ENCODE measurements at regions not wholly inside any gene's neighbourhood (a gene's known extent, or its start where the extent isn't known, plus 50 kb on each side); places are given as distances from the start of the nearest gene placed in this dataset.

DNA sequence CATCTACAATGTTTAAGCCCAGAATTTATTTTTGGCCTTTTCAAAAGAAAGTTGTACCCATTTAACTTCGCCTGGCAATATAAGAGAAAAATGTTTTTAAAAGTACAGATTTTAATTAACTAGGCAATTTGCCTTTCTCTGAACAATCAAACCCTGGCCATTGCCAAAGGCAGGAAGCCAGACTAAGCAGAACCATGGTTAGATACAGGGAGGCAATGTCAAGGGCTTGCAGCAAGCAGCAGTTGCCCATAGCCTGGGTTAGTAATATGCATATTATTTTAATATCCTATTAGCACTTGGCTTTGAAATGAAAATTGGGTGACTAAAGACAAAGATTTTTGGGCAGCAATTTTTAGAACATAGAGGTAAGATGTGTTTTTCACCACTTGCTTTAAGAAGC lies 51.1 kb upstream of the FRMD6 start:
- no peak overlapping the region for H3K4me3 ChIP-seq (ENCODE audit: low read depth, low read length)
- DNase-seq (ENCODE audit: low read depth) = no peak
- TF ChIP-seq, protein P1, sequence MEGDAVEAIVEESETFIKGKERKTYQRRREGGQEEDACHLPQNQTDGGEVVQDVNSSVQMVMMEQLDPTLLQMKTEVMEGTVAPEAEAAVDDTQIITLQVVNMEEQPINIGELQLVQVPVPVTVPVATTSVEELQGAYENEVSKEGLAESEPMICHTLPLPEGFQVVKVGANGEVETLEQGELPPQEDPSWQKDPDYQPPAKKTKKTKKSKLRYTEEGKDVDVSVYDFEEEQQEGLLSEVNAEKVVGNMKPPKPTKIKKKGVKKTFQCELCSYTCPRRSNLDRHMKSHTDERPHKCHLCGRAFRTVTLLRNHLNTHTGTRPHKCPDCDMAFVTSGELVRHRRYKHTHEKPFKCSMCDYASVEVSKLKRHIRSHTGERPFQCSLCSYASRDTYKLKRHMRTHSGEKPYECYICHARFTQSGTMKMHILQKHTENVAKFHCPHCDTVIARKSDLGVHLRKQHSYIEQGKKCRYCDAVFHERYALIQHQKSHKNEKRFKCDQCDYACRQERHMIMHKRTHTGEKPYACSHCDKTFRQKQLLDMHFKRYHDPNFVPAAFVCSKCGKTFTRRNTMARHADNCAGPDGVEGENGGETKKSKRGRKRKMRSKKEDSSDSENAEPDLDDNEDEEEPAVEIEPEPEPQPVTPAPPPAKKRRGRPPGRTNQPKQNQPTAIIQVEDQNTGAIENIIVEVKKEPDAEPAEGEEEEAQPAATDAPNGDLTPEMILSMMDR (IDR thresholded peaks at IDR 0.05; ENCODE audit: insufficient read depth, low read depth, low read length, missing control alignments) = no peak
